ENCODE measurements at regions not wholly inside any gene's neighbourhood (a gene's known extent, or its start where the extent isn't known, plus 50 kb on each side); places are given as distances from the start of the nearest gene placed in this dataset.

DNA sequence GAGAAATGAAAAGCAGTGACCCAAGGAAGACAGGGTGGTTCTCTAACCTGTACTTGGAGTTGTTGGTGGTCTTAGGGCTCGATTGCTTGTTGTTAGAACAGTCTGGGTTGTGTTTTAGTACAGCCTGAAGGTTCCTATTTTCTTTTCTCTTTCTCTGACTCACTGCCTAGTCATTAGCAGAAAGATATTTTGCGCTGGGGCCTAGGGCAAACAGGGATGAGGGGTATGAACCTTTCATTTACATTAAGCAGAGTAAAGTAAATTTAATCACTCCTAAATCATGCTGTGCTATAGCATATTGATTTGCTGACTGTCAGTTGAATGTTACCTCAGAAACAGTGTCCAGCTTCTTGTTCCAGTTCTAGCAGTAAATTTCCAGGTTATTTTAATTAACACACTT lies 197.2 kb downstream of the RWDD3 start:
- DNase-seq (ENCODE audit: low spot score): no peak

DNA sequence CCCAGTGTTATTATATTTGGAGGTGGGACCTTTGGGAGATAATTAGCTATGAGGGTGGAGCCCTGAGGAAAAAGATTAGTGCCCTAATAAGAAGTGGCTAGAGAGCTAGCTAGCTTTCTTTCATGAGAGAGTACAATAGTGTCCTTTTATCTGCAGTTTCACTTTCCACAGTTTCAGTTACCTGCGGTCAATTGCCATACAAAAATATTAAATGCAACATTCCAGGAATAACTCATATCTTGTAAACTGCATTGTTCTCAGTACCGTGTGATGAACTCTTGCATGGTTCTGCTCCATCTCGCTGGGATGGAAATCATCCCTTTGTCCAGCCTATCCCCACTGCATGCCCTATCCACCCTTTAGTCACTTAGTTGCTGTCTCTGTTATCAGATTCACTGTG lies 201.6 kb downstream of the RWDD3 start:
- DNase-seq (ENCODE audit: low spot score): no peak

DNA sequence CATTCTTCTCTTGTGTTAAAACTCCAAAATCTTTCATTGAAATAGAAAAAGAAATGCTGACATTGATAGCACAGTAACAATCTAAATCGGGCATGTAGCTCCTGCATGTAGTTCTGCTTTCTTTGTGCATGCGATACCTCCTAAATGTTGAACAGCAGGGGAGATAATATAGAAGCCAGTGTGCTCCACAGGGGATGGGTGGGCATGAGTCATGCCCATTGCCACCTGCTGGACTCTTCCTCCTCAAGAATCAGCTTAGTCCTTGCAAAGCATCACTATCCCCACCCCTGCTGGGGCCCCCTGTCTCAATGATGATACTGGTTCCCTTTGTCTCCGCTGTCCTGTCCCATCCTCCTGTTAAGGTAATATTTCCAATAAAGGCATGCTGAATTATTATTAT lies 203.0 kb downstream of the RWDD3 start:
- no peak for DNase-seq (ENCODE audit: low spot score)

DNA sequence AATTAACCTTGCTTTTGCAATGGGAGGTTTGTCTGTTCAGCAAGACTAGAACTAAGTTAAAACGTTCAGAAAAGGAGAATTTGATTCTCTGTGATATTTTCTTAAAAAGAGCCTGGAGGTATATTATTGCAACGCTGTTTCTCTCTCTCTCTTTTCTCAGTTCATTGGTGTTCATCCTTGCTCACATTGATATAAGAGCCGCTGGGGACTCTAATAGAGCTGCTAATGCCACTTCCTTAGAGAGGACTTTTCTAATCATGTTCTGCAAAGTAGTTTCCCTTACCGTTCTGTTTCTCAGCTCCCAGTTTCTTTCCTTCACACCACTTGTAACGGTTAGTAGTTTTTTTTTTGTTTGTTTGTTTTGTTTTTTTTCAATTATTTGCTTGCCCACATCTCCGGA lies 203.8 kb downstream of the RWDD3 start:
- DNase-seq (ENCODE audit: low spot score): no peak

GRCh38 chr1:95438218-95438948 lies 204.4 kb downstream of the RWDD3 start:
- no peak for DNase-seq (ENCODE audit: low spot score)

DNA sequence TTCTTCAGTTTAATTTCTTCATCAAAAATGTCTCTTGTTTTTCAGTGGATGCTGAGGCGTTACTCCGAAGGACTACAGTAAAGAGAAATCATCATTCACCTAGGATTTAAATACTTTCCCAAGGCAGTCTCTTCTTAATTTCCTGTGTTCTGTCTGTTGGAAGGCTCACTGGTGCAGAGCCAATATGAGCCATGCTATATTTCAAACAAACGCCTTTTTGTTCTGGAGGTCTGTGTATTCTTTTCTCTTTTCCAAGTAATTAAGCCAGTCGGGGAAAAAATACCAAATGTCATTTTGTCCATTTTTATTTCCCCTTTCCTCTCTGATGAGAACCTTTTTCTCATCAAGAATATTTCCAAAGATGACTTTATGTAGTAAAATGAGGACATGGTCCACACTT lies 206.5 kb downstream of the RWDD3 start:
- DNase-seq (ENCODE audit: low spot score): no peak

DNA sequence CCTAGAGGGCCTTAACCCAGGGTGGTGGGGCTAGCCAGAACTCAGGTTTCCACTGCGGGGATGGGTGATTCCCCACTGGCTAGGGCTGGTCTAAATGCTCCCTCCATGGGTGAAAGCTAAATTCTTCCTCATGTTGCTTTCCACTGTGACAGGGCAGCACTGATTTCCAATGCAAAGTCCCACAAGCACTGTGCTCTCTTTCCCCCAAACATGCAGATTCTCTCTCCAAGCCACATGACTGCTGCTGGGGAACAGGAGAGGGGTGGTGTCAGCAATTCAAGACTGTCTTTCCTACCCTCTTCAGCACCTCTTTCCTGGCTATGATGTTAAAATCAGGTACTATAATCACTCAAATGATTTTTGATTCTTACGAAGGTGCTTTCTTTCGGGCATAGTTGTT lies 215.5 kb downstream of the RWDD3 start:
- no peak for DNase-seq (ENCODE audit: low spot score)

DNA sequence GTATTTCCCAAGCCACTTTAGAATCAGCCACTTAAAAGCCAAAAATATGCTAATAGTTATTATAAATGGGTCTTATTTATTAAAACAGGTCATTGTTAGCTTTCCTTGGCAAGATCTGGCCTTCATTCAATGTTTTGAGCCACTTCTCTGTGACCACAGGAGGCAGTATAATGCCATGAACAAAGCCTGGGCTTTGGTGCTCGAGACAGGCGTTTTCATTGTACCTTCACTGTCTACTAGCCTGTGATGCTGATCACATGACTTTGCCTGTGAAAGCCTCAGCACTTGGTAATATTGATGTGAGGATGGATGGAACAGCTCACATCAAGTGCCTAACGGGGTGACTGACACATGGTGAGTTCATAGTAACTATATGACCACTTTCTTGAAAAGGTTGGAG lies 217.0 kb downstream of the RWDD3 start:
- DNase-seq (ENCODE audit: low spot score): no peak

- DNase-seq (ENCODE audit: low spot score): no peak
These were observed 217.9 kb downstream of the RWDD3 start for GRCh38 chr1:95451904-95452303.

DNA sequence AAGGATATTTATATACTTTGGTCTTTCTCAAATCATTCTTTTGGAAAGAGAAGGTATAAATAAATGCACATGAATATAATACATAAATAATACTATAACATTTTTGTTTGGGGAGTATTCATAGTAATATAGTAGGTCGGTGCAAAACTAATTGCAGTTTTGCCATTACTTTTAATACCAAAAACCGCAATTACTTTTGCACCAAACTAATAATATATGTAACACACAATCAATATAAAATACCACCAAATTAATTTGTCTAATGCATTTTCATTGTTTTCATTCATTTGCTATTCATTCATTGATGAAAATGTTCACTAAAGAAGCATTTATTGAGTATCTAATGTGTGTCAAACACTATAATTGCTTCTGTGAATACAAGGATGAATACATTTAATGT lies 219.0 kb downstream of the RWDD3 start:
- DNase-seq (ENCODE audit: low spot score): no peak

DNA sequence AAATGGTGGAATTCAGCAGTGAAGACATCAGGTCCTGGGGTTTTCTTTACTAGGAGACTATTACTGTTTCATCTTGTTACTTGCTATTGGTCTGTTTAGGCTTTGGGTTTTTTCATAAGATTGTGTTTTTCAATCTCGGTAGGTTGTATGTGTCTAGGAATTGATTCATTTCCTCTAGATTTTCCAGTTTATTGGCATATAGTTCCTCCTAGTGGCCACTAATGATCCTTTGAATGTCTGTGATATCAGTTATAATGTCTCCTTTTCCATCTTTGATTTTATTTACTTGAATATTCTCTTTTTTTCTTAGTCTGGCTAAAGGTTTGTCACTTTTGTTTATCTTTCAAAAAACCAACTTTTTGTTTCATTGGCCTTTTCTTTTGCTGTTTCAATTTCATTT lies 233.0 kb downstream of the RWDD3 start:
- DNase-seq (ENCODE audit: low spot score): no peak

DNA sequence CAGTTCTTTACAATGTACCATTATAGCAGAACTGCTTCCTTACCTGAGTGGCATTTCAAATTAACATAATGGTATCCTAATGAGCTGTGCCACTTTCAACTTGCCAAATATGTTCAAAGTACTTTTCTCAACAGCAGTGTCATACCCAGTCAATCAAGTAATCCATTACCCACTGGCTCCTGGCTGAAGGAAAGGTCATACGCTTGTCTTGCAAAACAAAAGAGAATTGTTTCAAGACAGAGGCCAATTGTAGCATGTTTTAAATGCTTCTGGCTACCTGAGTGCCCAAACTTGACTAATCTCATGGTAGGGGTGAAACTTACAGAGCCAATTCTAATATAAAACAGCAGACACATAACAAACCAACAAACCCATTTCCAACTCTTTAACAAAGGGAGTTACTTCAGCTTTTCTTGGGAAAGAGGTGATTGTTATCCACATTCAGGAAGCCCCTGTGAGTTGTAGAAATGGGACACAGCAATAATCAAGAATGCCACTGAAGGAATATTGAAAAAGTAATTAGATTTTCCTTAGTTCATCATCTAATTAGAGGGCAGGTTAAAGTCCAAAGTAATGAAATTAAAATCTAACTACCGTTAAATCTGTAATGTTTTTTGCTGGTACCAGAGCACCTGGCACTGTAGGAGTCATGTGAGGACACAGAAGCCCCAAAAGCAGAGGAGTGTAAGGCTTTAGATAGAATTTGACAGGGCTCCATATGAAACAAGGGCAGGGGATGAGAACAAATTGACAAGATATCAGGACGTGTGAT lies 241.9 kb downstream of the RWDD3 start:
- DNase-seq (ENCODE audit: low spot score): no peak

DNA sequence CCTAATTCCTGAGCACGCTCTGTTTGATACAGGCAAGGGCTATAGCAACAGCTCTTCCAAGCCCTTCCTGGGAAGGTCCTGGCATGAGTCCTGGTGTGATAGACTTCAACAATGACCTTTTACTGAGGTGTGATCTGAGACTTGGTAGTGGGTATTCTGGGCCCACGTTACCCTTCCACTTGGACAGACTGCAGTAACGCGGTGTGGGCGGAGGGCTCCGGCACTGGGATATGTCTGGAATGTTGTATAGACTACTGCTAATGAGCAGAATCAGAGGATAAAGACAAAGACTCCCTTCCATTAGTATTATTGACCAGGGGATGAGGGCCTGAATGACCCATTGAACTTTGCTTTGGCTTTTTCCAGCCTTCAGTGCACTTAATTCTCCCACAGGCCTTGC lies 262.3 kb downstream of the RWDD3 start:
- no peak for DNase-seq (ENCODE audit: low spot score)

DNA sequence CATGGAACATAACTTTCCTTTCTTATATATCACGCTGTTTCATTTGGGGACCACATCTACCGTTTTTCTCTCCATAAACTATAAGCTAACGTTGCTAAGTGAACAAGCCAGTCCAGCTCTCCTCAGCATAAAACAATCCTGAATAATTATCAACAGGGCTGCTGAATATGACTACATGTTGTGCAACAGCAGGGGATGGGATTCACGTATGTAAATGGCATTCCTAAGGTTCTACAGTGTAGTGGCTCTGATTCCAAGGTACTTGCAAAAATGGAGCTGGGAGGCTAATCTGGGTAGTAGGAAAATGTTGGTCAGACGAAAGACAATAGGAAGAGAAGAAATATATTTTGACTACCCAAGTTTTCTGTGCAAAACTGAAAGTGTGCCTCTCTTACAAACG lies 262.8 kb downstream of the RWDD3 start:
- no peak for DNase-seq (ENCODE audit: low spot score)

- DNase-seq (ENCODE audit: low spot score): no peak
These were observed 263.6 kb downstream of the RWDD3 start for GRCh38 chr1:95497566-95497965.

- DNase-seq (ENCODE audit: low spot score): no peak
These were observed 269.4 kb downstream of the RWDD3 start for GRCh38 chr1:95503278-95504030.

- DNase-seq (ENCODE audit: low spot score): no peak
These were observed 270.3 kb downstream of the RWDD3 start for GRCh38 chr1:95504321-95504720.

DNA sequence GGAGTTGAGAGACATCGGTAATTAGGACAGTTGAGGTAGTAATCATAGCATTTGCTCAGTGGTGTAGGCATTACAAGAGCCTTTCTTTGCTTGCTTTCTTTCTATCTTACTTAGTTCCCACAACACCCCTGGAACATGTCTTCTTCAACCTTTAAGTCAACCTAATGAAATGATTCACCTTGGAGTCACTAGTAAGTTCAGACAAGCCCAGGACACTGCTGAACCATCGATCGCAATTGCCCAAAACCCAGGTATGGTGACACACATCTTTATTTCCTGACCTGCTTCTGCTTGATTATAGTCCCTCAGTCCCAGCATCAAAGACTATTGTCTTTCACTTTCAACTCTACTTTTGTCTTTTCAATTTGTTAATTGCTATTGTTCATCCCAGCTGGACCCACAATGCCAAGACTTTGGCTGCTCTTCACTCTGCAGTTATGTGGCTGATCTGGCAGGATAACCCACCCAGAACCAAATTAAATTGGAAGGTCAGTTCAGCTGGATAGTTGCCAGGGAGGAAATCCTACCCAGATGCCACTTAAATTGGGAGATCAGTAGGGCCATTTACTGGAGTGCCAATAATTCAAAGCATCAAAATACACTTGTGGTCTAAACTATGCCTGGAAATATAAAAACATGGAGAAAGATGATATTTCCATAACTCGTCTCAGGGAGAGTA lies 272.9 kb downstream of the RWDD3 start:
- DNase-seq (ENCODE audit: low spot score): no peak

DNA sequence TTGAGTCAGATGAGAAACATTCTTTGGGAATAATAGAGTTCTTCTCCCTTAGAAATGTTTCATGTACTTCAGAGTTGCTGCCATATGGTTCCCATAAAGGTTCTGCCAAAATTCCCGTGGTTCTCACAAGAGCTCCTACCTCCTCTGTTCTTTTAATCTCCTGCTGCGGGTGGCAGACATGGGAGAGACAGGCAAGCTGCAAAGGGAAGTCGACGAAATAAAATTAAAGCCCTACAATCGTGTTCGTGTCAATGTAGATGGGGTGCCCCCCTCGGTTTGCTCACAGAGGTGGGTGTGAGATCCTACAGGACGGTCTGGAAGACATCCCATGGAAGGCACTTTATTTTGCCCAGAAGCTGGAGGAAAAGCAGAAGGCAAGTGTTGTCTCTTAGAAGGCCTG lies 276.0 kb downstream of the RWDD3 start:
- DNase-seq (ENCODE audit: low spot score): no peak

DNA sequence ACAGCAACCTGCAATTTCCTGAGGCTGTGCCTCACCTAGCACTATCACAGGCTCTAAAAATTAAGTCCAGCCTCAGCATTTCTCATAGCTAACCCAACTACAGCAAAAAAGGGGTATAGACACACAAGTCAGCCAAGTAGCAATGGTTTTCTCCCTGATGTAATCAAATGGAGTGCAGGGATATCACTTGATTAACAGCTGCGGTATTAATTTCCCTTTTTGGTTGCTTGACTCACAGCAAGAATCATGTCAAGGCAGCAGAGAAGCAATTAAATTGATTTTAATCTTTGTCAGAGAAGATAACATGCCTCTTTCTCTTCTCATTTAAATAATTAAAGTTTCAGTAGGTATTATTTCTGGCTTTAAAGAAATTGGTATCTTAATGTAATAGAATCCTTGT lies 278.9 kb downstream of the RWDD3 start:
- DNase-seq (ENCODE audit: low spot score): no peak

DNA sequence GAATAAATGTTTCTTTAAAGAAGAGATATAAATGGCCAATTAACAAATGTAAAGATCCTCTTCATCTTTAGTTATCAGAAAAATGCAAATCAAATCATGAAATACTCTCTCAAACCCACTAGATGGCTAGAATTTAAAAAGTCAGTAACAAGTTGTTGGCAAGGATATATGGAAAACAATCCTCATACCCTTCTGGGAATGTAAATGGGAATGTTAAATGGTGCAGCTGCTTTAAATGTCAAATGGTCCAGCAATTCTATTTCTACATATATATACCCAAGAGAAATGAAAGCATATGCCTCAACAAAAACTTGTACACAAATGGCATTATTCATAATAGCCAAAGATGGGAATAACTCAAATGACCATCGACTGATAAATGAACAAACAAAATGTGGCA lies 283.5 kb downstream of the RWDD3 start:
- DNase-seq (ENCODE audit: low spot score): no peak

- no peak for DNase-seq (ENCODE audit: low spot score)
These were observed 284.3 kb downstream of the RWDD3 start for GRCh38 chr1:95518310-95518709.

Measured in A172 (cell line).